GM21576 (cell line): ENCODE measurements at regions not wholly inside any gene's neighbourhood (a gene's known extent, or its start where the extent isn't known, plus 50 kb on each side); places are given as distances from the start of the nearest gene placed in this dataset.

Source experiments
- ATAC-seq: cut with Tn5 transposase; IDR thresholded peaks from one replicate; pipeline ENCODE4 v1.9.1; 2021; ENCODE audit warnings: mild to moderate bottlenecking, moderate library complexity; ENCODE audit not compliant: unreplicated experiment

DNA sequence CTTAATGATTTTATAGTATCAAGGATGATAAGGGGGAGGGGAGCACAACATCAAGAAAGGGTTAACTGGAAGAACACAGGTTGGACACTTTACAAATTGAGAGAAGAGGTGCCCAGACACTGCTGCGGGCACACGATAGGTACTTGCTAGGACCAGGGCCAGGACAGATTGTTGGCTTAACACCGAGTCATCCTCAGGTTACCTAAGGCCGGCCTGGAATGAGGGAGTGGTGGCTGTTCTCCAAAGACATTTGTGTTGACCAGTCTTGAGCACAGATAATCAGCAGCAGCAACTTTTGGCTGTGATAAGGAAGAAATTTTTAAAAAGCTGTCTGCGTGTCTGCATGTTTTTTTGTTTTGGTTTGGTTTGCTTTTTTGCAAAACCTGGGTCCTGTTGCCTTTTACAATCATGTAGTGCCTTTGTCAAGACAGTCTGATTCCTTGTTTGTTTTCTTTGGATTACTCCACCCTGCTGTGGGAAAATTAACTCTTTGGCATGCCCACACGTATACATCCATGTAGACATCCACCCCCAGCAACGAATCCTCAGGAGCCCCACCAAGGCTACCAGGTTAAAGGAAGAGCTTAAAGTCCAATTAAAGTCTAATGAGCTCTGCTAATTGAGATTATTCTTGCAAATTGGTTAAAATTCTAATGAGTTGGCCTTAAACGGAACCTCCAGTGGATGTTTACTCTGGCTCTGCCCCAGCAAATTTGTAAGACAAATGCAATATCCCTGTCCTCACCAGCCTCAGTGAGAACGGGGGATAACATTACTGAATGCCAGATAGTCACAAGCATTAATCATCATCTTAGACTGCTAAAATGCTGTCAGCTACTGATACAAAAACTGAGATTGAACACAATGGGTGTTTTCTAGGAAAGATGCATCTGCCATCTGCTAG is 382.3 kb downstream of the ACTL7B start:
- no peak for ATAC-seq

DNA sequence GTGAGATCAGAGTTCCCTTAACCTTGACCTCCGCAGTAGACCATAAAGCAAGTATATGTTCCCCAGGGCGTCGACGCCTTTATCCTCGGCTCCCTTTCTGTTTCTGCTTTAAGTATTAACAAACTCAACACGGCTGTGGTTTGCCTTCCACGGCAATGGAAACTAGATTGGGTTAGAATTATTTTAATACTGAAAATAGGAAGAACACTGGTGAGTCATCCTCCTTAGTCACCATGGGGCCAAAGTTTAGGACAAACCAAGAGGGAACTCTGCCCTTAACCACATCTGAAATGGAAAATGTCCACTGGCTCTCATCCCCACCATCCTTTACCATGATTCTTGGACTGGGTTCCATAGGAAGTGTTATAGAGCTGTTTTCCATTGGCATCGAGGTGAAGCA is 386.1 kb downstream of the ACTL7B start:
- no peak for ATAC-seq

DNA sequence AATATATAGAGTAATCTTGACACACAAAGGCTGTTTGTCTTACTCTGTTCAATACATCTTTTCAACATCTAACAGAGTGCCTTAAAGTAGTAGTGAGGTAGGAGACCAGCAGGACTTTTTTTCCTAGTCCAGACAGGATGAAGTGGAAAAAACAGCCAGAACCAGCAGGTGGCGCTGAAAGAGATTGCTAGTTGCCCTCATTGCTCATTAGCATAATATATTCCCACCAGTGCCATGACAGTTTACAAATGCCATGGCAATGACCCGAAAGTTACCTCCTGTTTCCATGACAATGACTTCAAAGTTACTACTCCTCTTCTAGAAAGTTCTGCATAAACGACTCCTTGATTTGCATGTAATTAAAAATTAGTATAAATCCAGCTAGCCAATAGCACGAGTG is 387.4 kb downstream of the ACTL7B start:
- no peak for ATAC-seq

DNA sequence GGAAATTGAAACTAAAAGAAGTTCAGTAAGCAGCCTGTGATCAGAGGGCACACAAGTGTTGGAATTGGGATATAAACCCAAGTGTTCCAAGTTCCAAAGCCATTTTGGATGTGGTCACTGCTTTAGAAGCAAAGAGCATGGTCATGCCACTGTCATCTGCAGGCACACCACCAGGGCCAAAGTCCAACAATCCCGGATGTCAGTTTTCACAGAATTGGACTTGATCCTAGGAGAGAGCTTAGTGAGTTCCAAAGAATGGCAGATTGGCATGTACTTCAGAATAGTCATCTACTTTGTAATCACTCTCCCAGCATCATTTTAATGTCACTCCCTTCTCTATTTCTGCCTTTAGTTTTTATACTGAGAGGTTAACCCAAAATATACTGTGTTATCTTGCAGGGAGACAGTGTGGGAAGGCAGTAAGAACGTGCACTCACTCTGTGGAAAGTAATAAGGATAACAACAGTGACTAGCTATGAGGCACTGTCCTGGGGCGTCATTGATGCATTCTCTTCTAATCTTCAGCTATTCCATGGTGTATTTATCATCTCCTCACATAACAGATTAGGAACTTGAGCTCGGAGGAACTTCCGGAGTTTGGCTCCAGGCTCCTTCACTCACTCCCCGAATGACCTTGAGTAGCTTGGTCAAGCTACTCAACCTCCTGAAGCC is 388.0 kb downstream of the ACTL7B start:
- no peak for ATAC-seq

DNA sequence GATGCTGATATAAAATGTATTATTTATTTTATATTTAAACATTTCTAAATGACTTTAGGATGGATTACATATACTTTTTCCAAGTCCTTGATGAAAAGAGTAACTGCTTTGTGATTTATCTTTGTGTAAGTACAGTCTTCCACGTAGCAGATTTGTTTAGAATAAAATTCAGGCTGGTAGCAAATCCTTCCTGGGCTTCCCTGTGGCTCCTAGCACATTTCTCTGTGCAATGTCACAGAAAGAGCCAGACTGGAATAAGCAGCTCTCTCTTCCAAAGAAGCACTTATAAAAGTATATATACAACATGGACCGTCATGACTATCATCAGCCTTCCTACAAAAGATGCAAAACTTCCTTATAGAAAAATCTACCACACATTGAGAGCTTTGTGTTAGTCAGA is 388.6 kb downstream of the ACTL7B start:
- ATAC-seq = no peak

DNA sequence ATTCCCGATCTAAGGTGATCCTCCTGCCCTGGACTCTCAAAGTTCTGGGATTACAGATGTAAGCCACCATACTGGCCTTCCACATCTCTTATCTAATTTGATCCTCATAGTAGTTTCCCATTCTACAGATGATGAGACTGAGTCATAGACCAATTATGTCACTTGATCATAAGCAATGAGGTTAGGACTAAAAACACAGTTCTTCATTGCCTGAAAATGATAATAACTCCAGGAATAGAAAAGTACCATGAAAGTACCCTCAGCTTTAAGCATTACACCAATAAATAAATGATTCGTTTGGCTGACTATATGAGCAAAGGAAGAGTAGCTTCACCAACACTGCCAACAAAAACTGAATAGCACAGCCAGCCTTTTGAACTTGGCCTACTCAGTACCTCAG is 389.5 kb downstream of the ACTL7B start:
- no peak for ATAC-seq

DNA sequence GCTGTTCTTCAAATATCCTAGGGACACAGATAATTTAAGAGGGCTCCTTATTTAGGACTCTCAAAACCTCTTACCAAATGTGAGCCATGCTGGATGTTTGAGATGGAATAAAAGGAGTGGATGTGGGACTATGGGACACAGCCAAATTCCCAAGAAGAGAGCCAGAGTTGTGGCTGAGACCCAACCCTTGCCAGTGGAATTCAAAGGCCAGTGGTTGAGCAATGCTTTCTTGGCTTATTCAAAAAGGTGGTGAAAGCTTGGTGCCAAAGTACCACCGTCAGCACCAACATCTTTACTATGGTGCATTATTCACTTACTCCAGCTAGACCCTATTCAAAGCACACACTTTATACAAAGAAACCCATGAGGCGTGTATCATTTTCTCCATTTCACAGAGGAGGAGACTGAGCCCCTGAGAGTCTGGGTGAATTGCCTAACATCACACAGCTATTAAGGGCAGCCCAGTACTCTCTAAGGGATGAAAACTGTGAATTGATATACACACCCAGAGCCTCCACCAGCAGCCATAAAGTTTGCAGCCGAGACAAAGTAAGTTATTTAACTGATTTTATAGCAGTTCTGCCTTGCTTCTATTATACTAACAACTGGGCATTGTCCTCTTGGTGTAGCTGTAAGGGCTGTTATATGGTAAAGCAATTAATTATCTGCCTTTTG is 391.7 kb downstream of the ACTL7B start:
- ATAC-seq = no peak

DNA sequence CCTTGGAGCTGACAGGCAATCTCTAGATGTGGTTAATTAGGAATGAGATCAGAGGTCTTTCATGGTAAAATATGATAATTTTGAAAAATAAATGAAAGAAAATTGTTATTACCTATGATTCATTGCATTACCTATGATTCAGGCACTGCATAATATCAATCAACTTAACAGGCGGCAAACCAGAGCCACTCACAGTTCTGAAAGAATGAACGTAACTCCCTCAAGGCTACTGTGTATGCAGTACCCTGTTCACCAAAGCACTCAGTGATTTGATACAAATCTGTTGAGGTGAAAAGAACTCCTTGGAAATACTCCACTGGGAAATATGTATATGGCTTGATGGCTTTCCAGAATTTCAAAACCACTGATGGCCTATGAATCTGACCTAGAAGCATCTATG is 398.9 kb downstream of the ACTL7B start:
- no peak for ATAC-seq

DNA sequence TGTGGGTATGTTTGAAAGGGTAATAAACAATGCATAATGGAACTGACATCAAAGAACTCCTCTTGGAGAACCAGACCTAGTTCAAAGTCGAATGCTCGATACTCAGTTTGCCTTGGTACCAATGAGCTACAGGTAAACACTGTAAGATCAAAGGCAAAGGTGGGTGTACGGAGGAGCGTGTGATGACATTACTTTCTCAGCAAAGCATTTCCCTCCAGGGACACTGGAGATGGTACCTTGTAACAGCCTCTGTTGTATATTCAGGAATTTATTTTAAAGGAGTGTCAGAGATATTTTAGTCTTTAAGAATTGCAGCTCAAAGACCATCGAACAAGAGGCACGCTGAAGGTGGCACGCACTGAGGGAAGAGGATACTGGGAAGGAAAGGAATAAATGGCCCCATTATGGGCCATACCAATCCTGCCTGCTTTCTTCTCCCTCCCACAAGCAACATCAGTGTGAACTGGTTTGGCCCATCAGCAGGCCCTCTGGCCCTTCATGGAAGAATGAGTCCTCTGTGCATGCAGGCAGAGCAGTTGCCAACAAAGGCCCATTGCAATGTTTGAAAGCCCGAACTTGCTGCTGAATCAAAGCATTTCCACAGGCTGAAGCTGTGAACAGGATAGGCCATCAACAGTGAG is 410.2 kb downstream of the ACTL7B start:
- ATAC-seq = no peak

DNA sequence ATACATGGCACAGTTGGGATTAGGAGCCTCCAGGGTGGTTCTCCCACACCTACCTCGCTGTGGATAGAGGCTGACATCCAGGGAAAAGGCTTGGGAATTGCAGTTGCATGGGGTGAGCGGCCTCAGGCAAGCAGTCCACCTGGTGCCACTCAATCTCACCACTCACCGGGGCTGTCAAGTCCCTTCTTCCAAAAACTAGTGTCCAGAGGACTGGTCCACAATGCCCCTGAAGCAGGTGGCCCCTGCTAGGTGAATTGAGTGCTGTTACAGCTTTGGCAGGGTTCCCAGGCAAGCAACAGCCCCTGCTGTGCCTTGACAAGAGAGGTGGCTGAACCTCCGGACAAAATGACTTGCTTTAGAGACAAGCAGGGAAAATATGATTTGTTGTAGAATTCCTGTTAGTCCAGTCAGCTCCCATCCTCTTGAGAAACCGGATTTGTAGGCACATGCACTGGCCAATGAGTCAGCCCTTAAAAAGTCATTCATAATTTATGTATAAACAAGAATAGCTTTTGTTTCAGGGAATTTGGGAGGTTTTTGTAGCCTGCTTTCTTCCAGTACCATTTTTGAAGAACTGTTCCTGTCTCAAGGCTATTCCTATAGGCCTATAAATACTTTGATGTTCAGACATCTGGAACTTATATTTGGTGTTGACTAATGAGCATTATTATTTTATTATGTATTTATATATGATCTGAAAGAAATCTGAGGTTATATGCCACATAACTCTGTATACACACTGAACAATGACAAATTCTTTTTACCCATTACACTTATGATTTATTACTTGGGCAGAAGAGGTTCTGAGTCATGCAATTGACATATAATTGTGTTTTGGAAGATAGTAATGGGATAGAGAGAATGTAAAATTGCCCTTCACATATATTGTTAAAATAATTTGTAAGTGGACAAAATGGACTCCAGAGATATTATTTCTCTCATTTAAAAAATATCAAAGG is 411.1 kb downstream of the ACTL7B start:
- ATAC-seq = no peak

DNA sequence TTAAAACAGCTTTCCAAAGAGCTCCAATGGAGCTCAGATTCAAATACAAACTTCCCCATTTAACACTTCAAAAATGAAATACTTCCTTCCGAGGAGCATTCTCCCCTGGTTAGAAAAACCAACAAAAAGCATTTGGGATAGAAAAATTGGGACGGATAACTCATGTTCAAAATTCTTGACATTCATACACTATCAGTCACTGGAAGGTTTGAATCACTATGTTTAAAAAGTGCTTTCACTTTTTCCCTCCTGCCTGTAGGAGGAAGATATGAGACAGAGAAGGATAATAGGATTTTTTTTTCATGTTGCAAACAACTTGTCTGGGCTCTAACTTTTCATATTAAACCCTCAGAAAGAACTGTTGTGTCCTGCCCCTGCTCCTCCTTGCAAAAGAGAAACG is 412.0 kb downstream of the ACTL7B start:
- no peak for ATAC-seq

DNA sequence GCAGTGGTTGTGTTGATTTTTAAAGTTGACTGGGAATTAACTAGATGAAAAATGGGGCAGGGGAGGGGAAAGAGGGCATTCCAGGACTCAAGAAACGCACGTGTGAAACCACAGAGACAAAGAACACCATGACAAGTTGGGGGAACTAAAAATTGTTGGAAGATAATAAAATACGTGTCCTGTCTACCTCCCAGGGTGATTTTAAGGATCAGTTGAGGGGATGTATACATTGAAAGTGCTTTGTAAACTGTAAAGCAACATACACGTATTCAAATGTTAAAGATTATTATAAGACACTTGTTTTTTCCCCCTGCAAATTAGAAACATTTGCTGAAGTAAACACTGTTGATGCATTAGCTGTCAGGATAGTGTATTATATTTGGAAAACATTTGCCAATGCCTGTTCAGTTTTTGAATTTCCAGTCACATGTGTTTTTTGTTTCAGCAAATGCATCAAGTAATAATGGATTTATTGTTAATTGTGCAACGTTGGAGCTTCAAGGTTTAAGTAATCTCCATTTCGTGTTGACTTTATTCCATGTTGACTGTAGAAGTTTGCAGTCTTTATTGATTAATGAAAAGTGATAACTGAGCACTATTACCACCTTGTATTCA is 412.7 kb downstream of the ACTL7B start:
- ATAC-seq = no peak

DNA sequence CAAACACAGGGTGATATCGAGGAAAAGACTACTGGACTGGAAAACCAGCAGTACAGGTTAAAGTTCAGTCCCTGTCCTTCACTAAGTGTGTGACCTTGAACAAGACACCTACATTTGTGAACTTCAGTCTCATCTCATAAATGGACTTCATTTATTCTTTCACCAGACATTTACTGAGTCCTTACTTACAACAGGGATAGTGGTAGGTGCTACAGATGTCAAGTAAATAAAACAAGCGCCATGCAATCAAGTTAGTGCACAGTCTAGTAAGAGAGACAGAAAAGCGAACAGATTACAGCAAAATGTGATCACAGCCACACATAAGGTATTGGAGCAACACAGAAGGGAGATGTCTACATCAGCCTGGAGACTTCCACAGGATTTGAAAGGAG is 413.2 kb downstream of the ACTL7B start:
- ATAC-seq = no peak

DNA sequence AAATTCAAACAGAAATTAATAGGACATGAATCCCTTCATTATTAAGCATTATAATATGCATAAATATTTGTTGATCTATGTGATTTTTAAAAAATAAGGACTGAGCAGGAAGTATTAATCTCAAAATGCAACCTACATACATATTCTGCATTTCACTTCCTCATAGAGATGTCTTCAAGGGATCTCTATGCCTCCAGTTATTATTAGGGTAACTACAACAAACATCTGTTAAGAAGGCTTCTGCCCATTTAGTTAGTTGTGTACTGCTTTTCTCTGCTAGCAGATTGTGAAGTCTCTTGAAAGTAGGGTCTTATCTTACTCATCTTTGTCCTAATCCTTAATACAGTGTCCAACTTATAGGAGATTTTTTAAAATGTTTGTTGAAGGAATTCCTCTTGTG is 414.1 kb downstream of the ACTL7B start:
- no peak for ATAC-seq

DNA sequence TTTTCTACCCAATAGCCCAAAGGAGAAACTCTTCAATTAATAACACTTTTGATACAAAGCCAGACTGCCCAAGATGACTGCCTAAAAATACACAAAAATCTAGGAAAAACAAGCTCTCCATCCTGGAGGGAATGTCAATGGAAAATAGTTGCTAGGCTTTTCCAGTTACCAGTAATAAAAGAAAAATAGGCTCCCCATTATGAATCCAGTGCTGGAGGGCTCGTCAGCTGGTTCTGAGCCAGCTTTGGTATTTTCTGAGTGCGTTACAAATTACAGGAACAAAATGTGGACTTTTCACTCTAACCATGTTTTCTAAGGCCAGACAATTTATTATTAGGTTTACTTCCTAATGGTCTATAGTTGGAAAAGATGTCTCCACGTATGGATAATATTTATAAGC is 414.5 kb downstream of the ACTL7B start:
- no peak for ATAC-seq

DNA sequence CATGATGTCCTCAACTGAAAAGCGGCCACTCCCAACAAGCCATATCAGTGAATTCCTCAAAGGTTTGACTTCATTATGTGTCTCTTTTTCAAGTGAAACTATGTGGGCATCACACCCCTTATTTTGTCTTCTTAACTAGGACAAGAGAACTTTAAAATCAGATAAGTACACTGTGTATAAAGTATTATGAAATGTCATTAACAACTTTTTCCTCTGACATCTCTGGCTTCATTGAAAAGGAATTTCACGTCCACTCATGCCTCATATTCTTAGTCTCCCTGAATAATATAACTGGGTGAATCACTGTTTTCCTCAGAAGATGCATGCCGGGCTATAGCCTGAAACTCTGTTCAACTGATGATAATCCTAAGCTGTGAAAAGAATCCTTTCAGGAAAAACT is 415.8 kb downstream of the ACTL7B start:
- ATAC-seq = no peak

DNA sequence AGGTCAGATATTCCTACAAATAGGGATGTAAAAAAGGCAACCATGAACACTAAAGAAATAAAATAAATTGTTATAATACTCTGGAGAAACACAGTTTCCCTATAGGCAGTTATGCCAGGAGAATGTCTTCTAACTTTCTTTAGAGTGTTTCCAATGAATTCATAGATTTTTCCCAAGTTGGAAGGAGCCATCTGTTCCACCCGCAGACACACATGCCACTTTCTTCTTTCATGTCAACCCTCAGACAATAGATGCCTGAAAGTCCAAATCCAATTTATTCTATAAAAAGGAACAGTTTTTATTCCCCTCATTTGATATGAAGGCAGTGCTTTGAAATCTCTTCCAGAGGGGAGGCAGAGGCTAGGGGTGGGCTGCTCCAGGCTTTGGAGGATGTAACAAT is 418.1 kb downstream of the ACTL7B start:
- no peak for ATAC-seq

DNA sequence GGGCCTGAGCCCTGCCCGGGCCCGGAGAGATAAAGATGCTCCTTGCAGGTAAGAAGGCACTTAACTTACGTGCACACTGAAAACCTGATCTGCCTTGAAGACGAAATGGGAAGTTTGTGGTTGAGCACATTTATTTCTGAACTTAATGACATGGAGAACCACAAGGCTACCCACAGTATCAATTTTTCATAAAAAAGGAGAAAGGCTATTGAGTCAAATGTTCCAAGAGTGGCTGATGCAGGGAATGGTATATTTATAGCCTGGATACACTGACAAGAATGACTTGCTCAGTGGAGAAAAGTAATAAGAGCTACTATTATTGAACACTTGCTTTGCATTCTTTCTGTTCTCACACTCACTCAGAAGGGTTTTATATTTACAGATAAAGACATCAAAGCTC is 419.3 kb downstream of the ACTL7B start:
- no peak for ATAC-seq

DNA sequence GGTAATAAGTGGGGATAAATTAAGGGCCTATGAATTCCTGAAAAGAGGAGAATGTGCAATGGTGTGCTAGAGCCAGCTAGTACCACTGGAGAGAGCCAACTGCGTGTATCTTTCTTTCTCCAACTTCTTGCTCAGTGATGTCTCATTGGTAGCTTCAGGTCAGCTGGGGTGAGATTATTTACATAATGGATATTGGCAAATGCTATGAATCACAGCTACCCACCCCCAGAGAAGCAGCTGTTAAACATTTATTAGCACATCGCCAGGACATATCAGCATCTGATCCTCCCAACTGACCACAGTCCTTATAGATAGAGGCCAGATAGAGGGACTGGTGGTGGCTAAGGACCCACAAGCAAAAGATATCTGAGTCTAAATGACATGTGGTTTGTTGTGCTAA is 421.3 kb downstream of the ACTL7B start:
- ATAC-seq = no peak

DNA sequence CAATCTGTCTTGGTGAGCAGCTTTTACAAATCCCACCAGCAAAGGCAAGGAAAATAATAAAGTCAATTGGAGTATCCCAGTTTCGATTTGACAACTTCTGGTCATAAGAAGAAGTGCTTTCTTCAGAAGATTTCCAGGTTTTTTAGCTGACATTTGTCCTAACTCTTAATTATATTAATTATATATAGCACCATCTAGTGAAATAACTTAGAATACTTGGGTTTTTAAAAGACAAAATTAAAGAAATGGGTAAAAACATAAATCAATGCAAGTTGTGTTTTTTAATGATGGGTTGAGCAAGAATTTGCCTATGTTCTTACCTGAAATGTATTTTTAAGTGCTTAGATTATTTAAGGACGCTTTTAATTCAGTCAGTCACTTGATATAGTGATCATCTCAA is 421.8 kb downstream of the ACTL7B start:
- no peak for ATAC-seq
